ENCODE measurements at regions not wholly inside any gene's neighbourhood (a gene's known extent, or its start where the extent isn't known, plus 50 kb on each side); places are given as distances from the start of the nearest gene placed in this dataset.

DNA sequence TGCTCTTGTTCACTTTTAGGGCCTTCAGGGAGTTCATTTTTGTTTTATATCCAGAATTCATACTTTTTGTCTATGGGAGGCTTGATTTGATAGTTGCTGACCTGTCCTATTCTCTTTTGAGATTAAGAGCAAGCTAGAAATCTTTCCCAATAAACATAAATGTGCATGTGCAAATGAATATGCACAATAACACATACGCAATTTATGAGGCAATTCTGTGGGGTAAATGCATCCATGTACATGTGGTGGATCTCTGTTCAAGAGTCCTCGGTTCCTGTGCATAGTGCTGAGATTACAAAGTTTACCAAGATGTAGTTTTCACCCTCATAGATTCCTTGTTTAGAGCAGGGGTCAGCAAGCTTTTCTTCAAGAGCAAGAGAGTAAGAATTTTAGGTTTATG, 640.7 kb downstream of the EDEM1 start:
- TF ChIP-seq, protein P1, sequence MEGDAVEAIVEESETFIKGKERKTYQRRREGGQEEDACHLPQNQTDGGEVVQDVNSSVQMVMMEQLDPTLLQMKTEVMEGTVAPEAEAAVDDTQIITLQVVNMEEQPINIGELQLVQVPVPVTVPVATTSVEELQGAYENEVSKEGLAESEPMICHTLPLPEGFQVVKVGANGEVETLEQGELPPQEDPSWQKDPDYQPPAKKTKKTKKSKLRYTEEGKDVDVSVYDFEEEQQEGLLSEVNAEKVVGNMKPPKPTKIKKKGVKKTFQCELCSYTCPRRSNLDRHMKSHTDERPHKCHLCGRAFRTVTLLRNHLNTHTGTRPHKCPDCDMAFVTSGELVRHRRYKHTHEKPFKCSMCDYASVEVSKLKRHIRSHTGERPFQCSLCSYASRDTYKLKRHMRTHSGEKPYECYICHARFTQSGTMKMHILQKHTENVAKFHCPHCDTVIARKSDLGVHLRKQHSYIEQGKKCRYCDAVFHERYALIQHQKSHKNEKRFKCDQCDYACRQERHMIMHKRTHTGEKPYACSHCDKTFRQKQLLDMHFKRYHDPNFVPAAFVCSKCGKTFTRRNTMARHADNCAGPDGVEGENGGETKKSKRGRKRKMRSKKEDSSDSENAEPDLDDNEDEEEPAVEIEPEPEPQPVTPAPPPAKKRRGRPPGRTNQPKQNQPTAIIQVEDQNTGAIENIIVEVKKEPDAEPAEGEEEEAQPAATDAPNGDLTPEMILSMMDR (conservative IDR thresholded peaks at IDR 0.05), result no peak
- TF ChIP-seq ZFX (IDR thresholded peaks at IDR 0.05), result no peak
